Activated CD8-positive, alpha-beta T cell treated with anti-CD3 and anti-CD28 coated beads for 36 hours (primary cell): ENCODE measurements at regions not wholly inside any gene's neighbourhood (a gene's known extent, or its start where the extent isn't known, plus 50 kb on each side); places are given as distances from the start of the nearest gene placed in this dataset.

ENCODE experiments used
- ATAC-seq: fragments of 200-7000 bp; cut with Tn5 transposase; one replicate; pipeline ENCODE4 v1.10.0; 2021; ENCODE audit warnings: mild to moderate bottlenecking, moderate library complexity
- CTCF ChIA-PET: fragments of 350-600 bp; sonication (Branson Sonifier 250); formaldehyde crosslinking; loops from one replicate; lab custom pipeline; 2021; ENCODE audit warnings: antibody characterized with exemption; lab: Charles Lee
- POLR2A ChIA-PET: fragments of 350-600 bp; sonication (Branson Sonifier 250); formaldehyde crosslinking; loops from one replicate; lab custom pipeline; 2021; ENCODE audit warnings: antibody characterized with exemption; lab: Charles Lee
- DNase-seq: peaks from one replicate; pipeline ENCODE4 v3.0.0-alpha.2; 2020
- H3K27ac Mint-ChIP-seq: one replicate; pipeline ENCODE4 v1.8.0; 2021; ENCODE audit warnings: mild to moderate bottlenecking, mixed read lengths
- H3K27me3 Mint-ChIP-seq: one replicate; pipeline ENCODE4 v1.8.0; 2021; ENCODE audit warnings: mixed read lengths
- H3K36me3 Mint-ChIP-seq: one replicate; pipeline ENCODE4 v1.8.0; 2021; ENCODE audit warnings: low read depth, mixed read lengths
- H3K4me1 Mint-ChIP-seq: one replicate; pipeline ENCODE4 v1.8.0; 2021; ENCODE audit warnings: low read depth, mixed read lengths
- H3K4me3 Mint-ChIP-seq: one replicate; pipeline ENCODE4 v1.8.0; 2021; ENCODE audit warnings: mild to moderate bottlenecking, moderate library complexity, mixed read lengths
- H3K9me3 Mint-ChIP-seq: one replicate; pipeline ENCODE4 v1.8.0; 2021; ENCODE audit warnings: mixed read lengths
- intact Hi-C: fragments of 100-400 bp; cut with micrococcal nuclease; formaldehyde crosslinking; loops from one replicate; pipeline ENCODE4 v1.10.0; 2022
- TF ChIP-seq, protein P1 (sequence below): fragments of 200-600 bp; IDR thresholded peaks from one replicate; pipeline ENCODE4 v1.8.0; 2022; ENCODE audit warnings: antibody characterized with exemption, mild to moderate bottlenecking

DNA sequence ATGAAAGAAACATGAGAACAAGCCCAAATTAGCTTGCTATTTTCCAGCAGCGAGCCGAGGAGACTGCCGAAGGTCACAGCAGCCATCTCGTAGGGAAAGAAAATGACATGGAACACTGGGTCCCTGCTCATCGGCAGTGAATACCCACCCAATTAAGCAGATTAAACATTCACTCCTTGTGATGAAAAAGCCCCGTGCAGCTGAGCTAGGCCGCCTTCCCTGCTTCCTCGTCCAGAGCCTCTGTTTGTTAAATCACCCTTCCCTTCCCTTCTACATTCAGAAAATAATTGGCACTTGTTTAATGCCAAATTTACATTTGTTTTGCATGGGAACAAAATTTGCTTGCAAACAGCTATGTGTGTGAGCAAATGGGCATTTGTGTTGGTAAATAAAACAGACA is 342.5 kb downstream of the RMST start:
- CTCF ChIA-PET, result no interaction called here
- Mint-ChIP-seq H3K27me3 (no peaks in the 10 kb centered on the region), H3K4me3 (no peak overlapping the region), H3K4me1 (no peaks in the 10 kb centered on the region), H3K9me3 (peaks cover 2% of the 10 kb centered on the region), H3K27ac (no peak overlapping the region), H3K36me3 (no peaks in the 10 kb centered on the region)
- intact Hi-C loops, result no loop called here
- no peak for DNase-seq
- TF ChIP-seq, protein P1, sequence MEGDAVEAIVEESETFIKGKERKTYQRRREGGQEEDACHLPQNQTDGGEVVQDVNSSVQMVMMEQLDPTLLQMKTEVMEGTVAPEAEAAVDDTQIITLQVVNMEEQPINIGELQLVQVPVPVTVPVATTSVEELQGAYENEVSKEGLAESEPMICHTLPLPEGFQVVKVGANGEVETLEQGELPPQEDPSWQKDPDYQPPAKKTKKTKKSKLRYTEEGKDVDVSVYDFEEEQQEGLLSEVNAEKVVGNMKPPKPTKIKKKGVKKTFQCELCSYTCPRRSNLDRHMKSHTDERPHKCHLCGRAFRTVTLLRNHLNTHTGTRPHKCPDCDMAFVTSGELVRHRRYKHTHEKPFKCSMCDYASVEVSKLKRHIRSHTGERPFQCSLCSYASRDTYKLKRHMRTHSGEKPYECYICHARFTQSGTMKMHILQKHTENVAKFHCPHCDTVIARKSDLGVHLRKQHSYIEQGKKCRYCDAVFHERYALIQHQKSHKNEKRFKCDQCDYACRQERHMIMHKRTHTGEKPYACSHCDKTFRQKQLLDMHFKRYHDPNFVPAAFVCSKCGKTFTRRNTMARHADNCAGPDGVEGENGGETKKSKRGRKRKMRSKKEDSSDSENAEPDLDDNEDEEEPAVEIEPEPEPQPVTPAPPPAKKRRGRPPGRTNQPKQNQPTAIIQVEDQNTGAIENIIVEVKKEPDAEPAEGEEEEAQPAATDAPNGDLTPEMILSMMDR, result no peak
- ATAC-seq, result no peak
- POLR2A ChIA-PET, result no interaction called here

DNA sequence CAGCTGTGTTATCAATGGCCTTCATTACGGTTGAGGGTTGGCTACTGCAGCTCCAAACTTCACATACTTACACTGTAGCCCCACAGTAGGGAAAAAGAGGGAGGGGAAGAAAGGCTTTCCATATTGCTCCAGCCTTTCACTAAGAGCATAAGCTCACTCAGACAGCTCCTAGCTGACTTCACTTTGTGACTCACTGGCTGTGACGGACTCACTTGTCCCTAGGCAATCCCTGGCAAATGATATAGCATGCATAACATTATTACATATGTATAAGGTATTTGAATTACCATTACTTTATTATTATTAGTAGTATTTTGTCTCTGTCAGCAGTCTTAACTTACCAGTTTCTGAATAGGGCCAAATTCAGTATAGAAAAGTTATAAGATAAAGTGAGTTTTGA is 350.7 kb downstream of the RMST start:
- H3K27ac Mint-ChIP-seq, result no peak overlapping the region
- no peak for ATAC-seq
- H3K4me3 Mint-ChIP-seq, result no peak overlapping the region
- TF ChIP-seq, protein P1, result no peak
- no peaks in the 10 kb centered on the region for H3K36me3 Mint-ChIP-seq
- CTCF ChIA-PET, result no interaction called here
- no peaks in the 10 kb centered on the region for H3K27me3 Mint-ChIP-seq
- no peaks in the 10 kb centered on the region for H3K4me1 Mint-ChIP-seq
- POLR2A ChIA-PET, result no interaction called here
- intact Hi-C loops, result no loop called here
- H3K9me3 Mint-ChIP-seq, result peaks cover 3% of the 10 kb centered on the region
- no peak for DNase-seq

DNA sequence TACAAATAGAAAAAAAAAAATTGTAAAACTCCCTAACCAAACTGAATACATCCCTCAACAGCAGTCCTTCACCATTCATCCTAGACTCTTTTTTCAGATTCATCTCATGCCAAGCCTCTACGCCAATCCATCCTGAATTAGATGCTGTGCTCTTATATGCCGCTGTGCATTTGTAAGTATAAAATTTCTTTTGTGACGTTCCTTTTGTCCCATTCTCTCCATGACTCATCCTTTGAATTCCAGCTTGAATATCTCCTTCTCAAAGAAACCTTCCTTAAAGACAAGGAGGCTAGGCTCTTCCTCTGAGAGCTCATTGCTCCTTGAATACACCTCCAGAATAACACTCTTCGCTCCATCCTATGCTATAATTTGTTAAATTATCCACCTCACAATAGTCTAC is 359.2 kb downstream of the RMST start:
- no peaks in the 10 kb centered on the region for H3K36me3 Mint-ChIP-seq
- CTCF ChIA-PET, result no interaction called here
- DNase-seq, result no peak
- no peaks in the 10 kb centered on the region for H3K9me3 Mint-ChIP-seq
- H3K4me3 Mint-ChIP-seq, result no peak overlapping the region
- no peaks in the 10 kb centered on the region for H3K4me1 Mint-ChIP-seq
- ATAC-seq, result no peak
- H3K27me3 Mint-ChIP-seq, result no peaks in the 10 kb centered on the region
- TF ChIP-seq, protein P1, result no peak
- no peak overlapping the region for H3K27ac Mint-ChIP-seq
- intact Hi-C loops, result no loop called here
- POLR2A ChIA-PET, result no interaction called here

DNA sequence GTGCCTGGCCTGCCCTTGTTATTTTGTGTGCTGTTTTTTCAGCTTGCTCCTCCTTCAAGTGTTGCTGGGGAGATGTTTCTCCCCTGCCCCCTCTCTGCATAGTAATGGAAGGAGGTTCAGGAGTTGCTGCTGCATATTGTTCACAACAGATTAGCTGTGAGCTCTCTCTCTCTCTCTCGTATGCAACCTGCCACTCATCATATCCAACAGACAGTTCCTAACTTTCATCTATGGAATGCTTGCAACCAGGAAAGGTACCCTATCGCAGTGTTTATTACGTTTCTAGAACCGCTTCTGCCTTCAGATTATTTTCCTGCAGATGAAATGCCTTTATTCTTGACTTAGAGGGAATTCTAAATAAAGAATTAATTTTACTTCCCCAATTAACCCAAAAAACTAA is 372.9 kb downstream of the RMST start:
- no peak for ATAC-seq
- no peaks in the 10 kb centered on the region for H3K36me3 Mint-ChIP-seq
- H3K27ac Mint-ChIP-seq, result no peak overlapping the region
- ChIA-PET POLR2A (no interaction called here), CTCF (no interaction called here)
- no peaks in the 10 kb centered on the region for H3K27me3 Mint-ChIP-seq
- TF ChIP-seq, protein P1, result no peak
- no peaks in the 10 kb centered on the region for H3K4me1 Mint-ChIP-seq
- H3K9me3 Mint-ChIP-seq, result no peaks in the 10 kb centered on the region
- no peak overlapping the region for H3K4me3 Mint-ChIP-seq
- no peak for DNase-seq
- intact Hi-C loops, result no loop called here

- POLR2A ChIA-PET, result no interaction called here
- TF ChIP-seq, protein P1, result no peak
- no peaks in the 10 kb centered on the region for H3K27me3 Mint-ChIP-seq
- H3K4me3 Mint-ChIP-seq, result no peak overlapping the region
- no peaks in the 10 kb centered on the region for H3K9me3 Mint-ChIP-seq
- H3K27ac Mint-ChIP-seq, result no peak overlapping the region
- ATAC-seq, result no peak
- DNase-seq, result no peak
- no peaks in the 10 kb centered on the region for H3K36me3 Mint-ChIP-seq
- H3K4me1 Mint-ChIP-seq, result no peaks in the 10 kb centered on the region
- CTCF ChIA-PET, result no interaction called here
- intact Hi-C loops, result no loop called here
These were observed 374.8 kb downstream of the RMST start for GRCh38 chr12:97837401-97837800.
